ENCODE measurements at regions not wholly inside any gene's neighbourhood (a gene's known extent, or its start where the extent isn't known, plus 50 kb on each side); places are given as distances from the start of the nearest gene placed in this dataset.

- H3K9me3 ChIP-seq (ENCODE audit: control insufficient read depth, insufficient read depth, low read depth, low read length), result no peaks in the 10 kb centered on the region
- ChIA-PET POLR2A (no interaction called here), CTCF (no interaction called here)
- H3K4me3 ChIP-seq (ENCODE audit: low read depth in 2 of 2, low read length in 2 of 2), result no peak overlapping the region
- H3K4me1 ChIP-seq (ENCODE audit: control insufficient read depth, insufficient read depth, low read length), result no peaks in the 10 kb centered on the region
- intact Hi-C loops (cut with micrococcal nuclease; ENCODE audit: unreplicated experiment) (no loop called here), in situ Hi-C loops (cut with HindIII; ENCODE audit: low pct_unique_long_range_greater_than_20kb, low sequenced_read_pairs) (no loop called here)
- H3K36me3 ChIP-seq (ENCODE audit: control insufficient read depth, insufficient read depth, low read length), result no peaks in the 10 kb centered on the region
- no peaks in the 10 kb centered on the region for H3K27me3 ChIP-seq (ENCODE audit: control insufficient read depth, insufficient read depth, low read length)
- no TSS peak for BruUV-seq (replicated peaks)
- no peak overlapping the region for H3K27ac ChIP-seq (ENCODE audit: low read length)
- no peak for TF ChIP-seq POLR2AphosphoS5 (IDR thresholded peaks at IDR 0.05; ENCODE audit: low read depth, low read length)
- TF ChIP-seq SIN3A (IDR thresholded peaks at IDR 0.05; ENCODE audit: borderline replicate concordance, insufficient read depth, low read depth, low read length), result no peak
- TF ChIP-seq REST (IDR thresholded peaks at IDR 0.05; ENCODE audit: insufficient read depth in 1 of 2, low read depth in 2 of 2, low read length in 1 of 2), result no peak
- TF ChIP-seq TCF7L2 (IDR thresholded peaks at IDR 0.05; ENCODE audit: low read depth, low read length), result no peak
- TF ChIP-seq CTCF (IDR thresholded peaks at IDR 0.05), result no peak
- DNase-seq (ENCODE audit: low read depth, low spot score) (no peak), ATAC-seq (no peak)
Observed at GRCh38 chr14:86305058-86305457, 775.1 kb downstream of the FLRT2 start.

- H3K9me3 ChIP-seq (ENCODE audit: control insufficient read depth, insufficient read depth, low read depth, low read length), result no peaks in the 10 kb centered on the region
- DNase-seq (ENCODE audit: low read depth, low spot score) (no peak), ATAC-seq (no peak)
- H3K27ac ChIP-seq (ENCODE audit: low read length), result no peak overlapping the region
- intact Hi-C loops (cut with micrococcal nuclease; ENCODE audit: unreplicated experiment) (no loop called here), in situ Hi-C loops (cut with HindIII; ENCODE audit: low pct_unique_long_range_greater_than_20kb, low sequenced_read_pairs) (no loop called here)
- H3K27me3 ChIP-seq (ENCODE audit: control insufficient read depth, insufficient read depth, low read length), result no peaks in the 10 kb centered on the region
- BruUV-seq (replicated peaks), result no TSS peak
- H3K36me3 ChIP-seq (ENCODE audit: control insufficient read depth, insufficient read depth, low read length), result no peaks in the 10 kb centered on the region
- H3K4me1 ChIP-seq (ENCODE audit: control insufficient read depth, insufficient read depth, low read length), result no peaks in the 10 kb centered on the region
- H3K4me3 ChIP-seq (ENCODE audit: low read depth in 2 of 2, low read length in 2 of 2), result no peak overlapping the region
- CTCF ChIA-PET, result interaction anchor here (0.6 kb wide), 1 partner anchor 26 kb away, joined by 3 read pairs; no protein-coding TSS in a partner anchor
- POLR2A ChIA-PET, result no interaction called here
- TF ChIP-seq TCF7L2 (IDR thresholded peaks at IDR 0.05; ENCODE audit: low read depth, low read length), result no peak
- TF ChIP-seq POLR2AphosphoS5 (IDR thresholded peaks at IDR 0.05; ENCODE audit: low read depth, low read length), result no peak
- no peak for TF ChIP-seq CTCF (IDR thresholded peaks at IDR 0.05)
- no peak for TF ChIP-seq SIN3A (IDR thresholded peaks at IDR 0.05; ENCODE audit: borderline replicate concordance, insufficient read depth, low read depth, low read length)
- no peak for TF ChIP-seq REST (IDR thresholded peaks at IDR 0.05; ENCODE audit: insufficient read depth in 1 of 2, low read depth in 2 of 2, low read length in 1 of 2)
Observed at GRCh38 chr14:86299994-86300393, 770.0 kb downstream of the FLRT2 start.

Data from Panc1 (cell line).